ENCODE measurements at regions not wholly inside any gene's neighbourhood (a gene's known extent, or its start where the extent isn't known, plus 50 kb on each side); places are given as distances from the start of the nearest gene placed in this dataset.
"Not testable (repeated sequence)": the region's sequence is repeated elsewhere in the genome, so short reads cannot be mapped to it uniquely, and the experiment has no call there.

DNA sequence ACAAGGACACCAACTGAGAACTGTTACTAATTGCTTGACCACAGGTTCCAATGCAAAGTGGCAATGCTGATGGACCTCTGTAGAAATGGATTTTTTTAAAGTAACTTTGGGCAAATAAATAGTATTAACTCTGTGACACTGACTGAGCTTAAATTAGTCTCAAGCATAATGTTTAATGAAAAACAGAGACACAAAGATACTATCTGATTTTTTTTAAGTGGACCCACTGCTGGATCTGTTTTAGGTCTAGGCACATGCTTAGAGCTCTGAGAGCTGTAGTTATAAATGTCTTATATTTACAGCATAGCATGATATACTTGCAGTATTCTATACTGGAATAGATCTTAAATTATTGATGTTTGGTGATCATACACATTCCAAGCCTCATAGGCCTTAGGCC lies 481.6 kb upstream of the LRRC7 start:
- H3K4me3 ChIP-seq (replicated peaks in 1 of 2; ENCODE audit: low read depth in 2 of 2, low read length in 2 of 2): no peak overlapping the region
- no peak for TF ChIP-seq CTCF (IDR thresholded peaks at IDR 0.05; ENCODE audit: low read depth, low read length)
- no peak for DNase-seq (ENCODE audit: low read depth in 2 of 2)

- DNase-seq (ENCODE audit: low read depth in 2 of 2): no peak
- H3K4me3 ChIP-seq (replicated peaks in 1 of 2; ENCODE audit: low read depth in 2 of 2, low read length in 2 of 2): no peak overlapping the region
- TF ChIP-seq CTCF (IDR thresholded peaks at IDR 0.05; ENCODE audit: low read depth, low read length): no peak
Observed at GRCh38 chr1:69088571-69088970, 479.2 kb upstream of the LRRC7 start.

GRCh38 chr1:69090170-69090569 lies 477.6 kb upstream of the LRRC7 start:
- no peak for DNase-seq (ENCODE audit: low read depth in 2 of 2)
- no peak overlapping the region for H3K4me3 ChIP-seq (replicated peaks in 1 of 2; ENCODE audit: low read depth in 2 of 2, low read length in 2 of 2)
- no peak for TF ChIP-seq CTCF (IDR thresholded peaks at IDR 0.05; ENCODE audit: low read depth, low read length)

DNA sequence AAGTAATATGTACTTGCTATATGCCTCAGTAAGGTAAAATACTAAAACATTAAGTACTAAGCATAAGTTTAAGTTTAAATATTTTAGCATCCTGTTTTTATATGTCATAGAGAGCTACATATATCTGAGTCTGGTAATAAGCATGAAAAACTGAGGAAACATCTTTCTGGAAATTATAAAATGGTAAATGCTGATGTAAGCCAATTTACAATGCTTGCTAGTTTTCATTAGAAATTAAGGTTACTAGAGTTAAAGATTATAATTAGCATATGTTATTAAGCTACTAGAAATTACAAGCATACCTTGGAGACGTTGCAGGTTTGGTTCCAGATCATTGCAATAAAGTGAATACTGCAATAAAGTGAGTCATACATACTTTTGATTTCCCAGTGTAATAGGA lies 477.0 kb upstream of the LRRC7 start:
- DNase-seq (ENCODE audit: low read depth in 2 of 2): no peak

GRCh38 chr1:69102058-69102457 lies 465.7 kb upstream of the LRRC7 start:
- H3K4me3 ChIP-seq (replicated peaks in 1 of 2; ENCODE audit: low read depth in 2 of 2, low read length in 2 of 2); DNase-seq (ENCODE audit: low read depth in 2 of 2): not testable (repeated sequence)

More for the DNA sequence above, 477.0 kb upstream of the LRRC7 start:
- TF ChIP-seq CTCF (IDR thresholded peaks at IDR 0.05; ENCODE audit: low read depth, low read length): no peak
- no peak overlapping the region for H3K4me3 ChIP-seq (replicated peaks in 1 of 2; ENCODE audit: low read depth in 2 of 2, low read length in 2 of 2)

- DNase-seq (ENCODE audit: low read depth in 2 of 2): no peak
- TF ChIP-seq CTCF (IDR thresholded peaks at IDR 0.05; ENCODE audit: low read depth, low read length): no peak
- H3K4me3 ChIP-seq (replicated peaks in 1 of 2; ENCODE audit: low read depth in 2 of 2, low read length in 2 of 2): no peak overlapping the region
Observed at GRCh38 chr1:69103213-69103612, 464.5 kb upstream of the LRRC7 start.

GRCh38 chr1:69103705-69104385 lies 463.9 kb upstream of the LRRC7 start:
- no peak overlapping the region for H3K4me3 ChIP-seq (replicated peaks in 1 of 2; ENCODE audit: low read depth in 2 of 2, low read length in 2 of 2)
- no peak for DNase-seq (ENCODE audit: low read depth in 2 of 2)
- TF ChIP-seq CTCF (IDR thresholded peaks at IDR 0.05; ENCODE audit: low read depth, low read length): no peak

Data from cardiac fibroblast (primary cell).